NCI-H2227 (cell line): ENCODE measurements at regions not wholly inside any gene's neighbourhood (a gene's known extent, or its start where the extent isn't known, plus 50 kb on each side); places are given as distances from the start of the nearest gene placed in this dataset.

Experiments used
- DNase-seq: peaks from one replicate; lab custom pipeline; 2025; ENCODE audit not compliant: unreplicated experiment; lab: John Stamatoyannopoulos, UW

DNA sequence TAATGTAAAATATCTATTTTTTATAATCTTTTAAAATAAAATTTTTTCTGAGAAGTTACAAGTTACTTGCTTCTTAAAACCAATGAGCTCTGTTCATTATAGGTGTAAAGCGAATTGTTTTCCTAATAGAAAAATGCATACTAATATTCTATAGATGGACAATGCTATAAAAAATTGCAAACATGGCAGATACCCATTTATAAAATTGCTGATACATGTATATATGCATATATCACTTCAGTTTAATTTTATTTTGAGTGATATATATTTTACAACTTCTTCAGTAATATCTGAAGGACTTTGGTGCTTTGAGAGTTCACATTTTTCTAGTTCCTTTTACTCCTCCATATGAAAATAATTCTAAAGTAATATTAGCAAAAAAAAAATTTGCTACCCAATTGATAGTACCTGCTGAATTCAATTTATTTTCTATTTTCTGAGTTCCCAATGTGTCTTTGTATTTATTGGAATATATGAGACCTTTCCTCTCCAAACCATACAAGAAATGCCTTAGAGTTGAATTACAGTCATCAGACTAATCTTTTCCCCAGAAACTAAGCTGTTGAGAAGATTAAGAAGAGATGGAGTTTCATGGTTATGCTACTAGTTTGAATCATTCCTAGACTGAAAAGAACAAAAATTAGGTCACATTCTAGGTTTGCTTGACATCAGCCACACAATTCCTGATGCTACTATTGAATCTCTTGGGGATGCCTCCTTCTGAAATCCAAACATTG lies 1937.5 kb upstream of the SEL1L start:
- DNase-seq: no peak

DNA sequence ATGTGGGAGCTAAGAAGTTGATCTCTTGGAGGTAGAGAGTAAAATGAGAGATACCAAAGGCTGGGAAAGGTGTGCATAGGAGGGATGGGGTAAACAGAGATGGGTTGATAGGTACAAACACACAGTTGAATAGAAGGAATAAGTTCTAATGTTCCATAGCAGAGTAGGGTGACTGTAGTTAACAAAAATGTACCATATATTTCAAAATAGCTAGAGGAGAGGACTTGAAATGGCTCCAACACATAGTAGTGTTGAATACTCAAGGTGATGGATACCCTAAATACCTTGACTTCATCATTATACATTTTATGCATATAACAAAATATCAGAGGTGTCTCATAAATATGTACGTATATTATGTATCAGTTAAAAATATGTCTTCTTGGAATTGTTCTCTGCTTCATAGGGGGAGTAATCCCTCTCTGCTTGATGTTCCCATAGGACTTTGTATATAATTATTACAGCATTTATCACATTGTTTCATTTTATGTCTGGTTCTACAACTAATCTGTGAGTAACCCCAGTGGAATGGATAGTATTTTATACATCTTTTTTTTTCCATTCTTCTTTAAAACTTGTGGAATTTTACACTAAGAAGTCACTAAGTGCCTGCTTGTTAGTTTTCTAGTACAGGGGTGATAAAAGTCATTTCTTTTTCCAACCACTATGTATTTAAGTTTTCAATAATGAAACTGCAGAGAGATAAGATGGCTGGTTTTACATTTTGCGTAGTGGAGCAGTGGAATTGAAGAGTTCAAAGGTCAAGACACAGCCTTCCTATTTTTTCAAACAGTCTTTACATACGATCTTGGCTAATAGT lies 1940.0 kb upstream of the SEL1L start:
- DNase-seq: no peak

DNA sequence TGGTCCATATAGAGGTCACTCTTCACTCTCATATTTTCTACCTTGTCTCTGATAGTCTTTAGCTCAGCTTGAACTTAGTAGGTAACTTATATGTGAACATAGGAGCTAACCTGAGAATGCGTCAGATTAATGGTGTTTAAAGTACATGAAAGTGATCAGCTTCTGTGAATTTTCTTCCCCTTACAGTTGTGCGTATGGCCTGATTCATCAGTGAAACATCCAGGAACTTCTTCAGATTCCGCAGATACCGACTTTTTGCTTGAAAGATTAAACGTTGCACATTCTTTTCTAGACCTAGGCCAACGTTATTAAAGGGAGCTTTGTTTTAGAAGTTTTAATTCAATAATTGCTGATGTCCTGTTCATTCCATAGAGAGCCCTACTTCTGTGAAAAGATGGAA lies 1945.1 kb upstream of the SEL1L start:
- DNase-seq: no peak

DNA sequence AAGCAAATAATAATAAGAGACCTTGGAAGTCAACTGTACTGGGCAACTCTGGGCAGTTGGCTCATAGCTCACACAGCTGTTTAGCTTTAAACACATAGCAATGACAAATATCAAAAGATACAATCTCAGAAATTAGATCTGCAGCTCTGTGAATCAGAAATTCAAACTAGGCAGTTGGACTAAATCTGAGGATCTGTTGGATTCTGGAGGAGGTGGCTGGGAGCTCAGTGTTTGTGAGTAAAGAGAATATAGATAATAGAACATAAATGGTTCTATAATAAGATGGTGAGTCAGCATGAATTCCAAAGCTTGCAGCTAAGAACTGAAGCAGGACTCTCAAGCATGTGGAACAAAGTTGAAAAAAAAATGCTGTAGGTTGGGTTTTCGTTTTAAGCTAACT lies 1949.4 kb upstream of the SEL1L start:
- no peak for DNase-seq

DNA sequence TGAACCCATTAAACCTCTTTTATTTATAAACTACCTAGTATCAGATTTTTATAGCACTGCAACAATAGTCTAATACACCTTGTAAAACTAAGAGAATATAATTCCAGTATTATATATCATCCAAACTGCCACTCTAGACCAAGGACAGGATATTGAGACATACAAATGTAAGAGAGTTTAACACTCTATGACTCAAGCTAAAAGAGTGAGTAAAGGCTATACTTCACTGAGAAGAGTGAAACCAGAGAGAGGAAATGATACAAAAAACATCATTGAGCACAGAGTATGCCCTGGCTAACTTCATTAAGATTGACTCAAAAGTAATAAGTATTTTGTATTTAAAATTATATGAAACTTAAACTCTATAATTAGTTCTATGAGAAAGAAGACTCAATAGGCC lies 1951.9 kb upstream of the SEL1L start:
- no peak for DNase-seq

DNA sequence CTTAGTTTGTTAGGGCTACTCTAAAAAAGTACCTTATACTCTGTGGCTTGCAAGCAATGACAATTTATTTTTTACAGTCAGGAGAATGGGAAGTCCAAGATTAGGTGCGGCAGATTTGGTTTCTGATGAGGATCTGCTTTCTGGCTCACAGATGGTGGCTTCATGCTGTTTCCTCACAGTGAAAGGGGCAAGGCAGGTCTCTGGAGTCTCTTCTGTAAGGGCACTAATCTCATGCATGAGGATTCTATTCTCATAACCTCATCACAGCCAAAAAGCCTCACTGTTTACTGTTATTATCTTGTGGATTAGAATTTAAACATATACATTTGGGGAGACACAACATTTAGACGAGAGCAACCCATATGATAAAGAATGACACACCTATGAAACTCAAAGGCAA lies 1957.4 kb upstream of the SEL1L start:
- no peak for DNase-seq

DNA sequence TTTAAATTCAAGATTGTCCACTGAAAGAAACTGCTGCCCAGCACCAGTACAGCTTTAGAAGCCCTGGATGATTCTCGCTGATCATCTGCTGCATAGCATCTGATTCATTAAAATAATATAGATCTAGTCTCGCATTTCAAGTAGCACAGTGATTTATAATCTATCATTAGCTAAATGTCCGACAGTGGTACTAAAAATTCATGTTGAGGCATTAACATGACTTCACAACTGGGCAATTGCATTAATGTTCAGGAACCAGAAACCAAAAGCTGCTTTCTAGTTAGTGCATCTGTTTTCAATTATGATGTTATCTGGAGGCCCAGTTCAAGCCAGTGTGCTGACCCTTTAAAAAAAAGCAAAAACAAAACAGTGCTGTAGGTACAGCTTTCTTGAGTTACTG lies 1987.2 kb upstream of the SEL1L start:
- no peak for DNase-seq

DNA sequence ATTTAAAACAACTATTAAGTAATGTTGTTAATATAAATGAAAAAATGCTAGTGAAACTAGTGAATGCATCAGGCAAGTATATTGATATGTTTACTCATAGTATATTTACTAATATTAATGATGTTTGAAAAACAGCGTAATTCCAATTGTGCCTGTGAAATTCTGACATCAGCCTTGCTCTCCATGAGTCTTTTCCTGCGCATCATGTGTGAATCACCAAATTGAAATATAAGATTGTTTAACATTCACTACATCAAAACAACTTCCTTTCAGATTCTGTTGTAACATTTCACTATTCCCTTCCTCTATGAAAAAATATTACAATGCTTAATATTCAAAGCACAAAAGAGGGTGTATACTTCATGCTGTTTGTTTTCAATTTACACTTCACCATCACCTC lies 1995.9 kb upstream of the SEL1L start:
- DNase-seq: no peak

DNA sequence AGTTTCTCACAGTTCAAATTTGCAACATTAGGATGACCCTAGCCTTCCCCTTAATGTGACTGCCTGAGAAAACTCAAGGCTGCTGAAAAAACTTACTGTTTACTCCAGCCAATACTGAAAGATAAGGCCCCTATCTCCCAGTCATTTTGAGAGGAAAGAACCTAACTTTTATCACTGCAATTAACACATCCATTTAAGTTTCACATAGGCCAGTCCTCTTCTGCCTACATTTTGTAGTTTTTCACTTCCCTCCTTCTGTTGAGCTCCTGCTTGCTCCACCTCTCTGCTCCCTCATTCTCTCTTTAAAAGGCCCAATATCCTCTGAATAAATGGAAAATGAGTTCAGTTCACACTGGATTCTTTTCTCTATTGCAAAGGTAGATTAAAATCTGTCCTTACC lies 1996.2 kb upstream of the FLRT2 start:
- DNase-seq: no peak

DNA sequence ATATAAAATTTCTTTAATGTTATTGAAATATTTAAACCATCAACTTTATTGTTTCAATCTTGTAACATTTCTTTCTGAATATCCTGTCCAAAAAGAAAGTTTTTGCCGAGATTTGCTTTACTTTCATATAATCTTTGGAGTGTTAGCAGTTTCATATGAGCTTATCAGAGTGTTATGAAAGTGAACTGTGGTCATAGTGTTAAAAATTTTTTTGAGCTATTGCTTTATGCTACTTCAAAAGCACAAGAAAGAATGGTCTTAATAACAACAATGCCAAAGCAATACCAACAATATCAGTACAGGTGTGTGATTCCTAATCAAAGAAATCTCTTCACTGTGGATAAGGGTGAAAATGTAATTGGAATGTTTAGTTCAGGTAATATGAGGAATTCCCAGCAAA lies 1994.9 kb upstream of the FLRT2 start:
- DNase-seq: no peak

DNA sequence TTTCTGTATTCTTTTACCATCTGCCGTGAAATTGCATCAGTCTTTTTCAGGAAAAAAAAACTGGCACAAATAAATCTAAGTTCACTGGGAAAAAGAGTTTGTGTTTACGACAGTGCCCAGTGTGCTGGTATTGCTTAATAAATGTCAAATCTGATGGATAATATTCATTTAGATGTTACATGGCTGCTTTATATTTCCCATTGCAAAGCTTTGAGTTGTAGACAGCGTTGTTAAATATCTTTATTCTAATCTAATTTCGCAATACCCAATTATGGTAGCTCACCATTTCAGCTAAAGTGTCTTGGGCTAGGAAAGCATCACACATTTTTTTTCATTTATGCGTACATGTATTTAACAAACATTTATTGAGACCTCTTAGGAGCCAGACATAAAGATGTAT lies 1994.5 kb upstream of the FLRT2 start:
- no peak for DNase-seq

DNA sequence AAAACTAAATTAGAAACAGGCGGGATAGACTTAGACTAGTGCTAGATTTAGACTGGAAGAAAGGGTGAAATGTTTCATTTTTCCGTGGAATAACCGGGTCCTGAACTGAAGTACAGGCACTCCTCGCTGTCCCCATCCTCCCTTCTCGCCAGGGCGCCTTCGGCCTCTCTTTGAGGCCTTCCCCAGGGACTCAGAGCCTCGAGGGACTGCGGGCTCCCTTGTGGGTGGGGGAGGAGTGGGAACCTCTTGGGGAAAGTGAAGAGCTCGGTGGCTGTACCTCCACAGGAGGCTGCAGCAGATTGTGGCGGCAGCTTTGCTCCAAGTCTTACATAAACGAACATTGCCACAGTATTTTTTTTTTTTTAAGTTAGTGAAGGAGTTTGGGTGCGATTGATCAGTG lies 1988.8 kb upstream of the FLRT2 start:
- no peak for DNase-seq

DNA sequence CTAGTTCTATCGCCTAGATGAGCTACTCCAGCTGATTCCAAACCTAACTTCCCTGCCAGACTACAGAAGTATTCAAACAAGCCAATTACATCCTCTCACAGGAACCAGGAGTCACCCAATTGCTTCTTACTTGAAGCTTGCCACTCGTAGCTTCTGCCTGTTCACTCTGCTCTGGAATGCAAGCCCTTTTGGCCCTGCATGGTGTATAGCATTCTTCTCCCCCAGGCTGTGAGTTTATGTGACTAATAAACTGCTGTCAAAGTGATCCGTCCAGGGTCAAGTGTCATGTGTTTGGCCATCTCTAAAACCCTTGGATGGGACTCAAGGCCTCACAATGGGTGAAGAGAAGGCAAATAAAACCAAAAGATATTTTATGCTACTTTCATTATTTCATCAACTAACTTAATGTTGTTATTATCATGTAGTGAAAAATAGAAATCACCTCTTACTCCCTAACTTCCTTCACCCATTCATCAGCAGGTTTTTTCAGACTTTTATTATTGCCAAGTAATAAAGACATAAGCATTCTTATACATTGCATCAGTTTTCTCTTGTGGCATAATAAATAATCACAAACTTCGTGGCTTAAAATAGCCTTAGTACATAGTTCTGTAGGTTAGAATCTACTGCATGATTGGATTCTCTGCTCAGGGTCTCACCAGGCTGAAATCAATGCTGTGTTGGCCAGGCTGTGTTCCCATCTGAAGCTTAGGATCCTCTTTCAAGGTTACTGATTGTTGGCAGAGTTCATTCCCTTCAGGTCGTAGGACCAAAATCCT lies 1981.7 kb upstream of the FLRT2 start:
- DNase-seq: no peak

DNA sequence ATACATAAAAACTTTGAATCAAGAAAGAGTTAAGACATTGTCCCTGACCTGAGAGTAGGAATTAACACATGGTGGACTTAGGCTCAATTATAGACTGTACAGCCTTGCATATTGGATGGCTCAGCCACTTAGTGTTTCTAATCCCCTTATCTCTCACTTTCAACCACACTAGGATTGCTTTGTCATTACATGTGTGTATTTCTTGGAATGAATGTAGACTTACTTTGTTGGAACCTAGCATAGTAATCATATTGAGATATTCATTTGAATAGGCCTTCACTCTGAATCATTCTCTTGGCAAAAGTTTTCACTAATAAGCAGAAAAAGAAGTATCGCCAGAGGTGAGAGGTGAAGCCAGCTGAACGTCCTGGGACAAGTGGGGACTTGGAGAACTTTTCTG lies 1973.9 kb upstream of the FLRT2 start:
- DNase-seq: no peak

DNA sequence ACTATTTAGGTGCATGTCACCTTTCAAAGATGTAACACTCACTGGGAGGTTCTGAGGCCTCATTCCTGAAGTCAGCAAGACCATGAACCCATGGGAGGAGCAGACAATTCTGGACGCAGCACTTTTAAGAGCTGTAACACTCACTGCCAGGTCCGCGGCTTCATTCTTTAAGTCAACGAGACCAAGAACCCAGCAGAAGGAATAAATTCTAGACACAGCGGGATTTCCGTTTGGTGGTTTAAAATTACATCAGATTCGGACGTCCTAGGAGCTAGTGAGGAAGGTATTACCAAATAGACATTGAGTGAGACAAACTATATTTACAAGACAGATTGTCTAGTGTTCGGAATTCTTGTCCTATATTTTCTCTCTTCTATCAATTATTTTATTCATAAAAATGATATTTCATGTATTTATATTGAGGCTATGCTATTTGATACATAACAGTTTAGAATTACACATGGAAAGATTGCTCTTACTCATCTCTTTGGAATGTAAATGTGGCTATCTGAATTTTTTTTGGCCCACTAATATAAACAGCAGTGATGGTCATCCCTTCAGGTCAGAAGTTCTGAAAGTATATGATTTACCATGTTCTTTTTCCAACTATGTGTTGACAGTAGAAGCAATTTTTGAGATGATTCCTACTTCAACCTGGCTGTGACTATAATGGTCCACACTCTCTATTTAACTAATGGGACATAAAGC lies 1973.0 kb upstream of the FLRT2 start:
- DNase-seq: no peak

DNA sequence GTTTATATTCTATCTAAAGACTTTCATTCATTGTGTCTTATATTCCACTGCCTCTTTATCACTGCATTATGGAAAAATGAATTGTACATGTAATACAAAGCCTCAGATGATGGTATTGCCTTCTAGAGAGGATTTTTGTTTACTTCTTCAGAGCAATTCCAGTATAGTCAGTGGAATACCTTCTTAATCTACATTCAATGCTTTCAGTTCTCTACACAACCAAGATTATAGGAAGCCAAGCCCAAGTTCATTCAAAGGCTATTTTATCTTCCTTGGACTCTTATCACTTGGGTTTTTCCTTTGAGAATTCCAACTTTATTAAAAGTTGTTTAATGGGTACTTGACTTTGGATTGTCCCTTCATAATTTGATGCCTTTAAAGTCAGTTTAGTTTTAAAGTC lies 1971.0 kb upstream of the FLRT2 start:
- no peak for DNase-seq

DNA sequence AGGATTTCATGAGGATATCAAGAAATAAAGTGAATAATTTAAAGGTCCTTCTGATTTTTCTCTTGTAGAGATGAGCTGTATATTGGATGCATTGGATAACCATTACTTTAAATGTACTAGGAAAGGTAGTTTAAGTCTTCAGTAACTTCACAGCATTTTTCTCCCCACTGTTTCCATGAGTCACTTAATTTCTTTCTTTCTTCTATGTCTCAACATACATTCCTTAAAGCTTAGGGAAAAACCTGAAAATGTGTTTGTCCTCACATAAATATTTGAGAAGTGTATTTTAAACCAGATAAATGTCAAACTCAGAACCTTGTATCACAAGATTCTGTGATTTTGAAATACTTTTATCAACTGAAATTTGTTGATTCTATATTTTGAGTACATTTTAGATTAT lies 1970.2 kb upstream of the FLRT2 start:
- DNase-seq: no peak

DNA sequence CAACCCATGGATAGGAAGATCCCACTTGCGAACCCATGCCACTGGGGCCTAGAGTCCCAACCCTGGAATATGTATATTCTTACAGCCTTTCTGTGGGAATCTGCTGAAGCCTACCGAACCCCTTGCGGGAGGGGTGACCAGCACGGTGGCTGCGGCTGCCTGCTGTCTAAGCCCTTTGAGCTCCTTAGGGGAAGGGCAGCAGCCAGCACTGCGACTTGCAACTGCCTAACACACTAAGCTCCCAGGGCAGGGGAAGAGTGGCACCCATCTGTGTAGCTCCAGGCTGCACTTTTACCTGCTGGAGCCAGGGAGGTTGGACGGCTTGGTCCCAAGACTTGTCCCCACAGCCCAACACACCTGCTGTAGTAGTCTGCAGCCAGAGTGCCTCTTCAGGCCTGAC lies 1968.7 kb upstream of the FLRT2 start:
- no peak for DNase-seq

DNA sequence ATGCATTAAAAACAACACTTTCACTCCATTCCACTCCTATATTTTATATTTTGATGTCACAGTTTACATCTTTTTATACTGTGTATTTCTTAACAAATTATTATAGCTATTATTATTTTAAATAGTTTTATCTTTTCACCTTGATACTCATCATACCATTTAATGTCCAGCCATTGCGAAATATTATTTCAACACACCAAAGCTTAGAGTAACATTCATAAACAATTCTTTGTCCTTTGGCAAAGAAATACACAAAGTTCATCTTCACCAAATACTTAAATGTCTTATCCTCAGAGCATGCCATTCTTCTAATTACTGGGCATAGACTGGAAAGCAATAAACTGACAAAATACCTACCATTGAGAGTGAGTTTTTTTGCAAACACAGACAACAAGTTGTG lies 1963.4 kb upstream of the FLRT2 start:
- no peak for DNase-seq

DNA sequence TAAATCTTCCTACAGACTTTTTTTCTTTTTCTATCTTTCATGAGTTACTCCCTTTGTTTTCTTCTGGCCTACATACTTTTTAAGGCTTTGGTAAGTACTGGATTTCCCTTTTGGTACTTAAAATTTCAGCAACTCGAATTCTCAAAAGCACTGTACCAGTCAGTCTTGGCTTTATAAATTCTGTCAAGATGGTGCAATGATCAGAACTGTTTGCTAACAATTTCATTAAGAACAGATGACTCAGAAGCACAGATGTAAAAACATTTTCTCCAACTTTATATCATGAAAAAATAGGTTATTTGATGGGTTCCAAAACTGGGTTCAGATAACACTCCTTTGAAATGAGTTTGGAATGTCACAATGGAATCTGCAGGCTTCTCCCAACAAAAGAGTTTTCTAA lies 1961.8 kb upstream of the FLRT2 start:
- DNase-seq: no peak

DNA sequence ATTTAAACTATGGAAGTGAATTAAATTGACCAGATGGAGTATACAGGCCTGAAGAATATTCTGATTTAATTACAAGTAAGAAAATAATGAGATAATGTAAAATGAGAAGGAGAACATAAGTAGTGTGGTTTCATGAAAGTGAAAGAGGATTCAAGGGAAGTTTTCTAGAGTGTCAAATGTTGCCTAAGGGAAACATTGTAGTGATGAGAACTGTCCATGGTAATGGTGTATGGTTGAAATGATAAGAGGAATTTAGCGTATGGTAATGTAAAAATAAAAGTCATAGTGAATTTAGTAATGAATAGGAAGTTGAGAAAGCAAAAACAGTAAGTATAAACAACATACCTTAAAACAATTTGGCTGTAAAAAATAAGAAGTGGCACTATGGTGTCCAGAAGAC lies 1954.6 kb upstream of the FLRT2 start:
- no peak for DNase-seq
